Adipocyte (in vitro differentiated cells): ENCODE measurements at regions not wholly inside any gene's neighbourhood (a gene's known extent, or its start where the extent isn't known, plus 50 kb on each side); places are given as distances from the start of the nearest gene placed in this dataset.
A peak's percentile ranks its signal among the peaks of the same experiment; 100 is the strongest.
"Not testable (repeated sequence)": the region's sequence is repeated elsewhere in the genome, so short reads cannot be mapped to it uniquely, and the experiment has no call there.

ENCODE experiments used
- DNase-seq: peaks from one replicate; pipeline ENCODE4 v3.0.0-alpha.2; 2015; ENCODE audit warnings: low read depth
- H3K27me3 ChIP-seq: replicated peaks from 2 replicates; pipeline ENCODE4 v1.7.0; 2013; ENCODE audit warnings: mild to moderate bottlenecking, low read length, moderate library complexity; ENCODE audit not compliant: control insufficient read depth, insufficient read depth
- H3K36me3 ChIP-seq: 2 replicates; pipeline ENCODE4 v1.7.0; 2013; ENCODE audit warnings: low read length, mild to moderate bottlenecking, moderate library complexity; ENCODE audit not compliant: control insufficient read depth, insufficient read depth, severe bottlenecking
- H3K4me1 ChIP-seq: 2 replicates; pipeline ENCODE4 v1.7.0; 2013; ENCODE audit warnings: mild to moderate bottlenecking, low read length, moderate library complexity; ENCODE audit not compliant: control insufficient read depth, insufficient read depth
- H3K4me3 ChIP-seq: 2 replicates; pipeline ENCODE4 v1.7.0; 2013; ENCODE audit warnings: mild to moderate bottlenecking, low read length, moderate library complexity
- H3K9ac ChIP-seq: 2 replicates; pipeline ENCODE4 v1.7.0; 2013; ENCODE audit warnings: mild to moderate bottlenecking, low read length, moderate library complexity
- H3K9me3 ChIP-seq: 2 replicates; pipeline ENCODE4 v1.7.0; 2013; ENCODE audit warnings: mild to moderate bottlenecking, low read length, moderate library complexity; ENCODE audit not compliant: control insufficient read depth

DNA sequence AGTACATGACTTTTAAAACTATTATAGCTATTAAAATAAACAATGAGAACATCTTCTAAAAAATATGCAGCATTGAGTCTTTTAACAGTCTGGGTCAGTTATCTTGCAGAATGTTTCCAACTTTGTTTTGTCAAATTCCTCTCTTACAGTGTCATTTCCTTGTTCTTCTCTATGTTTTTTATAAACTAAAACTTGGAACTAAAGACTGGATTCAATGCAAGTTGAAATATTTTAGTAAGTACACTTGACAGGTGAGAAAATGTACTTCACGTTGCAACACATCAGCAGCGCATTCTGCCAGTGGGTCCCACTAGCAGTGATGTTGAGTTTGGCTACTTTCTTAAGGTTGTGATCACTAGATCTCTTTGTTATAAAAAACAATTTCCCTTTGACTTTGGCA lies 1407.6 kb upstream of the RAG2 start:
- no peaks in the 10 kb centered on the region for H3K9me3 ChIP-seq
- H3K4me1 ChIP-seq: no peaks in the 10 kb centered on the region
- H3K9ac ChIP-seq: no peak overlapping the region
- no peaks in the 10 kb centered on the region for H3K27me3 ChIP-seq
- DNase-seq: peak; percentile 45
- no peaks in the 10 kb centered on the region for H3K36me3 ChIP-seq
- no peak overlapping the region for H3K4me3 ChIP-seq

DNA sequence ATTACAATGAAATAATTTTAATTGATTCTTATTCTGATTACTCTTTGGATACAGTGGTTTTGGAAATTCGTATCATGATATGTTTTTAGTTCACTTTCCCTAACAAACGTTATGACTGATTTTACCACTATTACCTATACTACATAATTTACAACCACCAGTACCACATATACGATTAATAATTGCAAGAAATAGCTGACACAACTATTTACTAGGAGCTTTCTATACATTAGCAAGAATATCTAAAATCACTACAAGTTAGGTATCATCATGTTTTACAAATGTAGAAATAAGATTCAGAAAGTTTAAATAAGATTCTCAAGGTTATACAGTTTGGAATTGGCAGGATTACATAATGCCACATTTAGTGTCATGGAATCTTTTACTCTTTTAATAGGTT lies 1401.1 kb upstream of the RAG2 start:
- Histone ChIP-seq H3K9ac (no peak overlapping the region), H3K27me3 (no peaks in the 10 kb centered on the region), H3K36me3 (no peaks in the 10 kb centered on the region), H3K4me3 (no peak overlapping the region), H3K4me1 (no peaks in the 10 kb centered on the region), H3K9me3 (no peaks in the 10 kb centered on the region)
- no peak for DNase-seq

DNA sequence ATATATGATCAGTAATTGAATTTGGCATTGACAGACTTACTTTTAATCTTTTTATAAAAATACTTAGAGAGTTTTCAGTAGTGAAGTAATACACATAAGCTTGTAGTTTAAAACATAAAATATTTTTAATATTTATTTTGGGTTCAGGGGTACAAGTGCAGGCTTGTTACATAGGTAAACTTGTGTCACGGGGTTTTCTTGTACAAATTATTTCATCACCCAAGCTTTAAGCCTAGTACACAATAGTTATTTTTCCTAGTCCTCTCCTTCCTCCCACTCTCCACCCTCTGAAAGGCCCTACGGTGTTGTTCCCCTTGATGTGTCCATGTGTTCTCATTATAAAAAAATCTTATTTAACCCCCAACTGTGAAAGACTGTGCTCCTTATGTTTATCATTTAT lies 1397.8 kb upstream of the RAG2 start:
- Histone ChIP-seq H3K4me1 (no peaks in the 10 kb centered on the region), H3K4me3 (no peak overlapping the region), H3K9me3 (no peaks in the 10 kb centered on the region), H3K36me3 (no peaks in the 10 kb centered on the region), H3K27me3 (no peaks in the 10 kb centered on the region), H3K9ac (no peak overlapping the region)
- no peak for DNase-seq

DNA sequence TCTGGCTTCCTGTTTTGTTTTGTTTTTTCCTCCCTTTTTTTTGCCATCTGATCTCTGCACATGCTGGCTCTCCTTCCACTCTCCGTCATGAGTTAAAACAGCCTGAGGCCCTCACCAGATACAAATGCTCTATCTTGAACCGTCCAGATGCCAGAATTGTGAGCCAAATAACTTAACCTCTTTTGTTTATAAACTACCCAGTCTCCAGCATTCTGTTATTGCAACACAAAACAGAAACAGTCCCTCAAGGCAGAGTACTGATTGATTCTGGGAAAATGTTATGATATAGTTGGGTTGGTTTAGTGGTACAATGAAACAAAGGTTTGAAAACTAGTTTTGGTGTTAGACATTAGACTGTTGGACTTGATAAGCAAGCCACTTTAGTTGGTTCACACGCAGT lies 1390.0 kb upstream of the RAG2 start:
- Histone ChIP-seq H3K36me3 (no peaks in the 10 kb centered on the region), H3K4me3 (no peak overlapping the region), H3K9ac (no peak overlapping the region), H3K4me1 (no peaks in the 10 kb centered on the region), H3K9me3 (no peaks in the 10 kb centered on the region), H3K27me3 (no peaks in the 10 kb centered on the region)
- DNase-seq: peak; percentile 89

DNA sequence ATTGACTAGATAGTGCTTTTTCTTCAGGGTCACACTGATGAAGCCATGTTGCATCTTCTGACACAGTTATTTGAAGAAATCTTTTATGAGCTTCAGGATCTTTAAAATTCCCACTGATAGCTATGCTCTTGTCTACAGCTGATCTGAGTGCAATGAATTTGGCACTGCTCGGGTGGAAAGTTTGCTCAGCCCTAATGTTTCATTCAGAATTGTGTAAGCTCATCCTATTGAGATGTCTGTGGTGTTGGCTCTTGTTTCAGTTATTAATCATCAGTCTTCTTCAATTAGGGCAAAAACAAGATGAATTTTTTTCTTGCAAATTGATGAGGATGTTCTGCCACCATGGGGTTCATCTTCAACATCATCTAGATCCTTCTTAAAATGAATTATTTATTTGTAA lies 1387.0 kb upstream of the RAG2 start:
- no peak for DNase-seq
- Histone ChIP-seq H3K36me3 (no peaks in the 10 kb centered on the region), H3K4me3 (no peak overlapping the region), H3K27me3 (no peaks in the 10 kb centered on the region), H3K4me1 (no peaks in the 10 kb centered on the region), H3K9me3 (no peaks in the 10 kb centered on the region), H3K9ac (no peak overlapping the region)

DNA sequence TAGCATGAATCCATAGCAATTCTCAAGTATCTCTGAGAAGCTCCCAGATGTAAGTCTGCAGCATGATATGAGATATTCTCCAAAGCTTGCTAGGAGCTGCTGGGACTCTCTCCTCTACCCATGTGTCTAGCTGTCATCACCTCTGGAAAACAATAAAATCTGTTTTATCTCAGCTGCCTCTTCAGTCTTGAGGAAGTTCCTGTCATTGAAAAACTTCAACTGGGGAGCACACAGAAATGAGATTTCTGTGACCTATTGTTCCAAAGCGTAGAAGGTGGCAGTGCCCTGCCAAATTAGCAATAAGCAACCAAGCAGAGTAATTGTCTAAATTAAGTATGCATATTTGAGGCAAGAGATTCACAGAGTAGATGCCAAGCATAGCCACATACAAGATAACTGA lies 1380.6 kb upstream of the RAG2 start:
- H3K36me3 ChIP-seq: no peaks in the 10 kb centered on the region
- no peaks in the 10 kb centered on the region for H3K9me3 ChIP-seq
- H3K9ac ChIP-seq: no peak overlapping the region
- H3K4me3 ChIP-seq: no peak overlapping the region
- H3K4me1 ChIP-seq: no peaks in the 10 kb centered on the region
- H3K27me3 ChIP-seq: no peaks in the 10 kb centered on the region
- no peak for DNase-seq

DNA sequence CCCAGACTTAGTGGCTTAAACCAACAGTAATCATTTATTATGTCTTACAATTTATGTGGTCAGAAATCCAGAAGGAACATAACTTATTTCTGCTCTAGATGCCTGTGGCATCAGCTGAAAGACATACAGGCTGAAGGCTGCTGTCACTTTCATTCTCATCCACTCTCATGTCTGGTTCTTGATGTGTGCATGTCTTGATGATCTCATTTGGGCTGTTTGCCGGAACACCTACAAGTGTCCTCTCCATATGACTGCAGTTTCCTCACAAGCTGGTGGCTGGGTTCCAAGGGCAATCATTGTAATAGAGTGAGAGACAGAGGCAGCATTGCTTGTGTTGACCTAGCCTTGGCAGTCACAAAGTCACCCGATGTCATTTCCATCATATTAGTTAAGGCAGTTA lies 1375.9 kb upstream of the RAG2 start:
- Histone ChIP-seq H3K9me3 (no peaks in the 10 kb centered on the region), H3K4me3 (no peak overlapping the region), H3K36me3 (no peaks in the 10 kb centered on the region), H3K4me1 (peaks cover 11% of the 10 kb centered on the region), H3K9ac (no peak overlapping the region), H3K27me3 (no peaks in the 10 kb centered on the region)
- no peak for DNase-seq

DNA sequence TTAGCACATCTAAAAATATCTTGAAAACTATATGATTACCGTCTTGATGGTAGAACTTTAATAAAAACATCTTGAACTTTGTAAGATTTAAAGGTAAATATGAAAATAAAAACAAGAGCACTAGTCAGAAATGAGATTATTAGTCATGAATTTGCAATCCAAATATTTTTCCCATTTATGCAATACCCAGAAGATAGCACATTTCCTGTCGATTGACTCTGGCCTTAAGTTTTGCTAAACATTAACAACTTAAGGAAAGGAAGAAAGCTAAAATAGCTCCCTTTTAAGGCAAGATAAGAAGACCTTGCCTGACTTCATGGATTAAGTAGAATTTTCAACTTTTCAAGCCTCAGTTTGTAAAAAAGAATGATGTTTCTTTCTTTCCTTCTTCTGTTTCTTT lies 1374.7 kb upstream of the RAG2 start:
- Histone ChIP-seq H3K4me3 (no peak overlapping the region), H3K4me1 (peaks cover 11% of the 10 kb centered on the region), H3K9me3 (no peaks in the 10 kb centered on the region), H3K27me3 (no peaks in the 10 kb centered on the region), H3K36me3 (no peaks in the 10 kb centered on the region), H3K9ac (no peak overlapping the region)
- no peak for DNase-seq

DNA sequence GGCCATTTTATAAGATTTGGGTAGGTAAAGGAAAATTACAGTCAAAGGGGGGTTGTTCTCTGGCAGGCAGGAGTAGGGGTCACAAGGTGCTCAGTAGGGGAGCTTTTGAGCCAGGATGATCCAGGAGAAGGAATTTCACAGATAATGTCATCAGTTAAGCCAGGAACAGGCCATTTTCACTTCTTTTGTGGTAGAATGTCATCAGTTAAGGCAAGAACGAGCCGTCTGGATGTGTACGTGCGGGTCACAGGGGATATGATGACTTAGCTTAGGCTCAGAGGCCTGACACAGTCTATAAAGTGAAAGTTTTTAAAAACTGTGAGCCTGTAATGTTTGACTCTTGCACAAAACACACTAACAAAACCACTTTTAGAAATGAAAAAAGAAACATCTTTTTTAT lies 1371.3 kb upstream of the RAG2 start:
- not testable (repeated sequence) for H3K4me3 ChIP-seq, H3K27me3 ChIP-seq, H3K36me3 ChIP-seq, DNase-seq, H3K9ac ChIP-seq, H3K9me3 ChIP-seq
- peaks cover 11% of the 10 kb centered on the region for H3K4me1 ChIP-seq

DNA sequence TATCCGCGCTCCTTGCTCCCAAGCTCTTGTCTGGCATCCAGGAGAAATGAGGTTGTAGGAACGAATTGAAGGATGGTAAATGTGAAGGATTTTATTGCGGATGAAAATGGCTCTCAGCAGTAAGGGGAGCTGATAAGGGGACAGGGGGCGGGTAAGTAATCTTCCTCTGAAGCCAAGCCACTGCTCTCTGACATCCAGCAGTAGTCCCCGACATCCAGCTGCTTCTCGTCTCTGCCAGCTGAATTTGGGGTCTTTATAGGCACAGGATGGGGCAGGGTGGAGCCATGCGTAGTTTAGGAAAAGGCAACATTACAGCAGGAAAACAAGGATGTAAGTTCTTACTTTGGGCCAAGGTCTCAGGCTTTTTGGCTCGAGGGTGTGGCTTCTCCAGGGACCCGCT lies 1370.1 kb upstream of the RAG2 start:
- H3K4me3 ChIP-seq: no peak overlapping the region

DNA sequence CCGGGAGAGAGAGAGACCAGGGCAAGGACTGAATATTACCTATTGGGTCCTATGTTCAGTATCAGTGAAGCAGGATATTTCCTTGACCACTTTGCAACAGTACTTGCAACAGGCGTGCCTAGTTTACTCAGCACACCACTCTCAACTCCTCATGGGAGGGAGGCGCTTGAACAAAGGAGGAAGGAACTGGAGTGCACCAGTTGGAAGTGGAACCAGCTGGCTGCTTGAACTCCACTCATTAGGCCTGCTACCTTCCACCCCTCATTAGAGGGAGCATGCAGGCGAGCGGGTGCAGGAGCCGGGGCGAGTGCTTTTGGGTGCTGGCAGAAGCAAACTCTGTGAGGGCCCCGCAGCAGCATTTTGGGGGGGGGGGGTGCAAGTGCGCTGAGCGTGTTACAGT lies 1369.6 kb upstream of the RAG2 start:
- Histone ChIP-seq H3K36me3 (no peaks in the 10 kb centered on the region), H3K4me3 (no peak overlapping the region), H3K9ac (no peak overlapping the region), H3K4me1 (peaks cover 5% of the 10 kb centered on the region), H3K27me3 (no peaks in the 10 kb centered on the region), H3K9me3 (no peaks in the 10 kb centered on the region)
- no peak for DNase-seq

More for the DNA sequence above, 1370.1 kb upstream of the RAG2 start:
- Histone ChIP-seq H3K27me3 (no peaks in the 10 kb centered on the region), H3K36me3 (no peaks in the 10 kb centered on the region), H3K9me3 (no peaks in the 10 kb centered on the region), H3K4me1 (peaks cover 10% of the 10 kb centered on the region), H3K9ac (no peak overlapping the region)
- no peak for DNase-seq

DNA sequence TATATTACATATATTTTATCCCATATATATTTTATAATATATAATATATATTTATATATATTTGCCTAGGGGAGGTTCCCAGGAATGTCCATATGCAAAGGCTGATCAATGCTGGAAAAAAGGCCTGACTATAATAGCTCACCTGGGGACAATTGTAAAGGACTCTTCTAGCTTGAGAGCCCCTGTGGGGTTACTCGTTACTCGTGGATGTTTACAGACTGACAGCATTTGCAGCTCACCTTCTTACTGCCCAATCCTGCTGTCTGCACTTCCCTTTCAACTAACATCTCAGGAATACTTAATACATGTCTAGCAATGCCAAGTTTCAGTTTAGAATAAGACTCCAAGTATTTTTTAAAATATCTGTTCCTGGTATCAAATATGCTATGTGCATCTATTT lies 1365.4 kb upstream of the RAG2 start:
- no peak for DNase-seq
- Histone ChIP-seq H3K4me1 (no peaks in the 10 kb centered on the region), H3K4me3 (no peak overlapping the region), H3K9me3 (no peaks in the 10 kb centered on the region), H3K27me3 (no peaks in the 10 kb centered on the region), H3K9ac (no peak overlapping the region), H3K36me3 (no peaks in the 10 kb centered on the region)
